ENCODE measurements at regions not wholly inside any gene's neighbourhood (a gene's known extent, or its start where the extent isn't known, plus 50 kb on each side); places are given as distances from the start of the nearest gene placed in this dataset.

GRCh38 chr16:85539084-85539483, 74.0 kb upstream of the GSE1 start:
- in situ Hi-C loops (cut with MboI; ENCODE audit: low sequenced_read_pairs in 4 of 4) (no loop called here), intact Hi-C loops (cut with DNase I; ENCODE audit: low total_unique reads) (no loop called here)
- ATAC-seq (no peak), DNase-seq (no peak)
- Histone ChIP-seq H3K27me3 (no peaks in the 10 kb centered on the region), H3K27ac (no peak overlapping the region), H3K4me1 (peaks cover 21 to 23% of the 10 kb centered on the region in 2 donors), H3K9me3 (no peaks in the 10 kb centered on the region), H3K36me3 (no peaks in the 10 kb centered on the region), H3K4me3 (no peak overlapping the region)
- TF ChIP-seq CTCF (IDR thresholded peaks at IDR 0.05 in 4 of 5, conservative IDR thresholded peaks at IDR 0.05 in 1 of 5) (no peak), POLR2A (IDR thresholded peaks at IDR 0.05) (no peak)

GRCh38 chr16:85539629-85540291, 73.4 kb upstream of the GSE1 start:
- in situ Hi-C loops (cut with MboI; ENCODE audit: low sequenced_read_pairs in 4 of 4) (no loop called here), intact Hi-C loops (cut with DNase I; ENCODE audit: low total_unique reads) (no loop called here)
- TF ChIP-seq CTCF (IDR thresholded peaks at IDR 0.05 in 4 of 5, conservative IDR thresholded peaks at IDR 0.05 in 1 of 5) (no peak), POLR2A (IDR thresholded peaks at IDR 0.05) (no peak)
- Histone ChIP-seq H3K27ac (no peak overlapping the region), H3K27me3 (no peaks in the 10 kb centered on the region), H3K36me3 (no peaks in the 10 kb centered on the region), H3K4me3 (no peak overlapping the region), H3K9me3 (no peaks in the 10 kb centered on the region), H3K4me1 (peaks cover 21 to 23% of the 10 kb centered on the region in 2 donors)
- DNase-seq (no peak), ATAC-seq (no peak)

- in situ Hi-C loops (cut with MboI; ENCODE audit: low sequenced_read_pairs in 4 of 4), result no loop called here
- H3K4me3 ChIP-seq, result no peak overlapping the region
- ATAC-seq (no peak), DNase-seq (no peak)
- H3K27me3 ChIP-seq, result no peaks in the 10 kb centered on the region
- H3K27ac ChIP-seq, result no peak overlapping the region
- intact Hi-C loops (cut with DNase I; ENCODE audit: low total_unique reads), result no loop called here
- H3K9me3 ChIP-seq, result no peaks in the 10 kb centered on the region
- TF ChIP-seq POLR2A (IDR thresholded peaks at IDR 0.05), result no peak
- TF ChIP-seq CTCF (IDR thresholded peaks at IDR 0.05 in 4 of 5, conservative IDR thresholded peaks at IDR 0.05 in 1 of 5), result no peak
- no peaks in the 10 kb centered on the region for H3K36me3 ChIP-seq
- H3K4me1 ChIP-seq, result peaks cover 14 to 17% of the 10 kb centered on the region in 2 donors
These were observed 71.9 kb upstream of the GSE1 start for GRCh38 chr16:85541181-85541580.

- TF ChIP-seq CTCF (IDR thresholded peaks at IDR 0.05 in 4 of 5, conservative IDR thresholded peaks at IDR 0.05 in 1 of 5) (no peak), POLR2A (IDR thresholded peaks at IDR 0.05) (no peak)
- no peak overlapping the region for H3K27ac ChIP-seq
- in situ Hi-C loops (cut with MboI; ENCODE audit: low sequenced_read_pairs in 4 of 4) (no loop called here), intact Hi-C loops (cut with DNase I; ENCODE audit: low total_unique reads) (no loop called here)
- ATAC-seq (no peak), DNase-seq (no peak)
- H3K36me3 ChIP-seq, result no peaks in the 10 kb centered on the region
- no peak overlapping the region for H3K4me3 ChIP-seq
- H3K9me3 ChIP-seq, result no peaks in the 10 kb centered on the region
- no peaks in the 10 kb centered on the region for H3K27me3 ChIP-seq
- peaks cover 14 to 17% of the 10 kb centered on the region in 2 donors for H3K4me1 ChIP-seq
These were observed 71.5 kb upstream of the GSE1 start for GRCh38 chr16:85541619-85541979.
